Omental fat pad (tissue), 3 donors: ENCODE measurements at regions not wholly inside any gene's neighbourhood (a gene's known extent, or its start where the extent isn't known, plus 50 kb on each side); places are given as distances from the start of the nearest gene placed in this dataset.
A peak's percentile ranks its signal among the peaks of the same experiment; 100 is the strongest.

Experiments used
- ATAC-seq: fragments of 150-250 bp; one replicate; pipeline ENCODE4 v1.9.1; 2016; ENCODE audit warnings: mild to moderate bottlenecking, moderate library complexity; ENCODE audit not compliant: low FRiP score
- DNase-seq: peaks from one replicate; pipeline ENCODE4 v3.0.0-alpha.2; 2019; ENCODE audit warnings: low spot score
- TF ChIP-seq, protein P1 (sequence below), 3 donors: fragments of 450-650 bp; IDR thresholded peaks; one replicate each; pipeline ENCODE4 v1.5.1; 2016 to 2017; ENCODE audit warnings: antibody characterized with exemption in 3 of 3, mild to moderate bottlenecking in 3 of 3, moderate library complexity in 2 of 3

DNA sequence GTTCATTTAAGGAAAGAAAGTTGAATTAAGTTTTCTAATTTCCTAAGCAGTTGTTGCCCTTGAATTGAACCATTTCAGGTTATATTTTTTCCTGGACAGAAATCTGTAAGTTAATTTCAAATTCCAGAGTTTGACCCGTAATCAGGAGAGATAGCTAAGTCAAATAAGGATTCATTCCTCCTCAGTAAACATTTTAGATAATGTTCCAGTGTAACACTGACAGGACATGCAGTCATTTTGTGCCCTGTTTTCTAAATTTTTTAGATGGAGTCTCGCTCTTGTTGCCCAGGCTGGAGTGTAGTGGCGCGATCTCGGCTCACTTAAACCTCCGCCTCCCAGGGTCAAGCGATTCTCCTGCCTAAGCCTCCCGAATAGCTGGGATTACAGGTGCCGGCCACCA lies 371.7 kb downstream of the DIPK2A start:
- TF ChIP-seq, protein P1, sequence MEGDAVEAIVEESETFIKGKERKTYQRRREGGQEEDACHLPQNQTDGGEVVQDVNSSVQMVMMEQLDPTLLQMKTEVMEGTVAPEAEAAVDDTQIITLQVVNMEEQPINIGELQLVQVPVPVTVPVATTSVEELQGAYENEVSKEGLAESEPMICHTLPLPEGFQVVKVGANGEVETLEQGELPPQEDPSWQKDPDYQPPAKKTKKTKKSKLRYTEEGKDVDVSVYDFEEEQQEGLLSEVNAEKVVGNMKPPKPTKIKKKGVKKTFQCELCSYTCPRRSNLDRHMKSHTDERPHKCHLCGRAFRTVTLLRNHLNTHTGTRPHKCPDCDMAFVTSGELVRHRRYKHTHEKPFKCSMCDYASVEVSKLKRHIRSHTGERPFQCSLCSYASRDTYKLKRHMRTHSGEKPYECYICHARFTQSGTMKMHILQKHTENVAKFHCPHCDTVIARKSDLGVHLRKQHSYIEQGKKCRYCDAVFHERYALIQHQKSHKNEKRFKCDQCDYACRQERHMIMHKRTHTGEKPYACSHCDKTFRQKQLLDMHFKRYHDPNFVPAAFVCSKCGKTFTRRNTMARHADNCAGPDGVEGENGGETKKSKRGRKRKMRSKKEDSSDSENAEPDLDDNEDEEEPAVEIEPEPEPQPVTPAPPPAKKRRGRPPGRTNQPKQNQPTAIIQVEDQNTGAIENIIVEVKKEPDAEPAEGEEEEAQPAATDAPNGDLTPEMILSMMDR (IDR thresholded peaks at IDR 0.05), result no peak
- ATAC-seq, result no peak
- DNase-seq, result no peak

DNA sequence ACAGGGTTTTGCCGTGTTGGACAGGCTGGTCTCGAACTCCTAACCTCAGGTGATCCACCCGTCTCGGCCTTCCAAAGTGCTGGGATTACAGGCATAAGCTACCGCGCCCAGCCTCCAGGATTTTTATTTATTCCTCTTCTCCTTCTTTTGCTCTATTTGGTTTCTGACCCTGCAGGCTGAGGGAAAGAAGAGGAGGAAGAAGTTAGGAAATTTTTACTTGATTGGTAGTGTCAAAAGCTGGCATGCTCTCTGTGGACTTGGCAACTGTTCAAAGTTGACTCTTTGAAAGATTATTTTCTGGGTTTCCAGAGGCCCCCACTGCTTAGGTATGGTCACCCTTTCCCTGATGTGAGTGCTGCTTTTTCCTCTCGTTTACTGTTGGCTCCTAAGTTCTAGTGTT lies 372.2 kb downstream of the DIPK2A start:
- ATAC-seq, result no peak
- no peak for DNase-seq
- TF ChIP-seq, protein P1 (IDR thresholded peaks at IDR 0.05), result no peak

DNA sequence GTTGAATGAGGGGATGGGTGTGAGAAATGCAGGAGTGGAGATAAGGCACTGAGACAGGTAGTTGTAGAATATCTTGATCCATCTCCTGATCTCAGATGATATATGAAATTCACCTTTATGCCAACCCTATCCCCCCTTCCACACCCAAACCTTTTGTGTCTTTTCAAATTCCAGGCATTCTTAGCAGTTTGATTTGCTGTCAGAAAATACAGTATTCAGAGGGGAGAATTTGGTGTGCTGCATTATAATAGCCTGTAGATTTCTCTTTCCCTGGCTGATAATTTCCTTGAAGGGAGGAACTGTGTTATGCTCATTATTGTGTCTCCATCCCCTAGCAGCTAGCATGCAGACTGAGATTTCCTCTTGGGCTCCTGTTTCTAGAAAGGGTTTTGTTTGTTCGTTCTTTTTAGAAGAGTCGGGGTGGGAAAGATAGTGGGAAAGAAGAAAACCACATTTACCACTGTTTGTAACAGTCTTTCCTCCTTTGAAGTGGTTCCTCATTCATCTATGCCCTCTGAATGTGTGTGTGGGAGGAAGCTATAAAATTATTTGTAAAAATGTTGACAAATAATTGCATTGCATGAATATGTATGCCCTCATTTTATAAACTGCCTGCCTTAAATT lies 373.4 kb downstream of the DIPK2A start:
- ATAC-seq (no peak), DNase-seq (no peak)
- TF ChIP-seq, protein P1 (IDR thresholded peaks at IDR 0.05), result no peak

DNA sequence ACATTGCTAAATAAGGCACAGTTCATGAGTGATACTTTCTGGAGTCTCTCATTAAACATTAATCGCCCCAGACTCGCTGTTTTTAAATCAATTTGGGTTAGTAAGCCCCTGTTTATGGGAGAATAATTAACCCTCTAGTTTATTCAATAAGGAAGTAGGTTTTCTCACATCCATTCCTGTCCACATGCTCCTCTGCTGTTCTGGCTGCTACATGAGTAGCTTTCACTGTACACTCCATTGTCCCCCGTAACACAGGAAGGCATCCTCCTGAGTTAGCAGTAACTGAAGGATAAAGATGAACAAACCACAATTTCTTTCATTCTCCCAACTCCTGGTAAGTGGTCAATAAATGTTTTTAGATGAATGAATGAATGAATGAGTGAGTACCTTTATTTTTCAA lies 378.5 kb downstream of the DIPK2A start:
- no peak for DNase-seq
- no peak for ATAC-seq
- TF ChIP-seq, protein P1 (IDR thresholded peaks at IDR 0.05), result no peak

DNA sequence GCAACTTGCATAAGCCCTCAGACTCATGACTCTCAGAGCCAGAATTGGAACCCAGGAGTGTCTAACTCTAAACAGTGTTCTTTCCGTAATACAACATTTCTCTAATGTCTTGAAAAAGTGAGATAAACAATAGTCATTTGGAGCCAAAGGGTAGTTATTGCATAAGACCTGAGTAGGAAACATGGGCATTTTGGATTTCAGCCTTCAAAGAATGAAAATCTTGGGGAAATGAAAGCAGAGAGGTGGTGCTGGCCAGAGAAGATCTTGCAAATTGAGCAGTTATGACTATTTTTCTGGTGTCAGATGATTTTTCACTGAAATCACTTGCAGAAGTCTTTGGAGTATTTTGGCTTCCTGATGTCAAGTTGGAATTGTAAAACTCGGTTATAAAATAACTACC lies 379.4 kb downstream of the DIPK2A start:
- DNase-seq (no peak), ATAC-seq (peak; percentile 41)
- TF ChIP-seq, protein P1 (IDR thresholded peaks at IDR 0.05), result no peak

DNA sequence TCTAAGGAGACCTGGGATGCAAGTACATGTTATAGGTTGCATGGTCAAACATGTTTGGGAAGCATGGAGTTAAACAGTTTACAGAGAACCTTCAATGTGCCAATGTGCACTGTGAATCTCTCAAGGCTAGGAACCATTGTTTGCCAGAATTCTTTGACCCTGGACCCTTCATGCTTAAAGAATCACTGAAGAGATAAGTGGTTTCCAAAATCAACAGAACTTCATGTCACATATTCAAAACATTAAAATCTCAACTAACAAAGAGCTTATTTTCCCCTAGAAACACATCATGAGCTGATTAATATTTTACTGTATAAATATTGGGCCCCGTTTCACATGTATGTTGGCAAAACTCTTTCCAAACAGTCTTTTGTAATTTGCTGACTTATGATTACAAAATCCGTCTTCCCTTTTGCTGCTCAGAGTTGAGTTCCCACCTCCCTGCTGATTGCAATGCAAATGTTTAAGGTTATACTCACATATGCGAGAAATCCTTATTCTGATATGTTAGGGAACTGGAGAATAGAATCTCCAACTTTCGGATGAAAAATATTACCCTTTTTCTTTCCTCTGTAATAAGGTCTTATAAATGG lies 380.2 kb downstream of the DIPK2A start:
- no peak for ATAC-seq
- DNase-seq, result no peak
- TF ChIP-seq, protein P1 (IDR thresholded peaks at IDR 0.05), result no peak

DNA sequence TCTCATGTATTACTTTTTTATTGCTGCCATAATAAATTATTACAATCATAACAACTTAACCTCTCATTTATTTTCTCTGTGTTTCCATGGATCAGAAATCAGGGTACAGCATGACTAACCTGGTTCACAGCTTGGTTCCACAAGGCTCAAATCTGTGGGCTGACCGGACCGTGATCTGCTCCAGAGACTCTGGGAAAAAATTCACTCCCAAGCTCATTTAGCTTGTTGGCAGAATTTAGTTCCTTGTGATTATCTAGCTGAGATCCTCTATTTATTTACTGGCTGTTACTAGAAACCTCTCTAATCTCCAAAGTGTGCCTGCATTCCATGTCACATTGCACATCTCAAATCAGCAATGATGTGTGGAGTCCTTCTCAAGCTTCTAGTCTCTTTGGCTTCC lies 386.6 kb downstream of the DIPK2A start:
- TF ChIP-seq, protein P1 (IDR thresholded peaks at IDR 0.05), result no peak
- DNase-seq (no peak), ATAC-seq (no peak)
